ENCODE measurements at regions not wholly inside any gene's neighbourhood (a gene's known extent, or its start where the extent isn't known, plus 50 kb on each side); places are given as distances from the start of the nearest gene placed in this dataset.

DNA sequence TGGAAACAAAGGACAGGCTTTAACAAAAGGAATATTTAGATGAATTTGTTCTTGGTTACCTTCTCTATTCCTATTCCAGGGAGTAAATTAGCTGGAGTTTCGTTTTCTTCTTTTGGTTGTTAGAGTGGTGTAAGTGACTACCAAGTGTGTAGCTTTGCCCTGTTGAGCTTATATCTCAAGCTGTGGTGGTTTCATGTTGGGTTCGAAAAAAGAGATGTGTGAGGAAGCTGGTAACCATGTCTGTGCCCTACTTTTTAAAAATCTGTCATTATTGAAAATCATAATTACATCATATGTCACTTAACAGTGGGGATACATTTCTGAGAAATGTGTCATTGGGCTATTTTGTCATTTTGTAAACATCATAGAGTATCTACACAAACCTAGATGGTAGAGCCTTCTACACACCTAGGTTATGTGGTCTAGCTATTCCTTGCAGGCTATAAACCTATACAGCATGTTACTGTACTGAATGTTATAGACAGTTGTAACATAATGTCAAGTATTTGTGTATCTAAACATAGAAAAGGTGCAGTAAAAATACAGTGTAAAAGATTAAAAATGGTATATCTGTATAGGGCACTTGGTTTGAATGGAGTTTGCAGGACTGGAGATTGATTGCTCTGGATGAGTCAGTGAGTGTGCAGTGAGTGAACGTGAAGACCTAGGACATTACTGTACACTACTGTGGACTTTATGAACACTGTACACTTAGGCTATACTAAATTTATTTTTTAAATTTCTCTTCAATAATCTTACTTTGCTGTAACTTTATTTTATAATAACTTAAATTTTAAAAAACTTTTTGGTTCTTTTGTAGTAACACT lies 90.4 kb downstream of the SEPTIN7 start:
- TF ChIP-seq CTCF (IDR thresholded peaks at IDR 0.05; ENCODE audit: low read depth, low read length) (no peak), EZH2phosphoT487 (IDR thresholded peaks at IDR 0.05; ENCODE audit: low read depth) (no peak)
